Sigmoid colon (tissue), 6 donors: ENCODE measurements at regions not wholly inside any gene's neighbourhood (a gene's known extent, or its start where the extent isn't known, plus 50 kb on each side); places are given as distances from the start of the nearest gene placed in this dataset.
"Not testable (repeated sequence)": the region's sequence is repeated elsewhere in the genome, so short reads cannot be mapped to it uniquely, and the experiment has no call there.

Source experiments
- DNase-seq: peaks from one replicate; pipeline ENCODE4 v3.0.0-alpha.2; 2019
- H3K27ac ChIP-seq, 4 donors: fragments of 200-600 bp; sonication (generic); one replicate each; pipeline ENCODE4 v1.5.1; 2016 to 2019; ENCODE audit warnings: mild to moderate bottlenecking in 1 of 4
- H3K27me3 ChIP-seq, 3 donors: fragments of 200-600 bp; sonication (generic); one replicate each; pipeline ENCODE4 v1.5.1; 2019; ENCODE audit warnings: mild to moderate bottlenecking in 1 of 3
- H3K36me3 ChIP-seq, 4 donors: fragments of 200-600 bp; sonication (generic); one replicate each; pipeline ENCODE4 v1.5.1; 2016 to 2019
- H3K4me1 ChIP-seq, 4 donors: fragments of 200-600 bp; sonication (generic); one replicate each; pipeline ENCODE4 v1.5.1; 2017 to 2019
- H3K4me3 ChIP-seq, 4 donors: fragments of 200-600 bp; sonication (generic); one replicate each; pipeline ENCODE4 v1.5.1; 2017 to 2019; ENCODE audit warnings: mild to moderate bottlenecking in 2 of 4, moderate library complexity in 1 of 4
- H3K9me3 ChIP-seq, 4 donors: fragments of 200-600 bp in 3 of 4; sonication (generic) in 3 of 4; one replicate each; pipeline versions ENCODE4 v1.5.1 to v1.6.1; 2013 to 2019
- CTCF ChIP-seq, 4 experiments: fragments of 450-650 bp in 3 of 4; fragments of 200-600 bp in 1 of 4; IDR thresholded peaks; one replicate each; pipeline ENCODE4 v1.5.1; 2016 to 2019; ENCODE audit warnings: antibody characterized with exemption in 4 of 4, mild to moderate bottlenecking in 3 of 4, moderate library complexity in 2 of 4
- EP300 ChIP-seq, 4 donors: sonication (generic); formaldehyde crosslinking; IDR thresholded peaks; one replicate each; pipeline ENCODE4 v1.6.1; 2017; ENCODE audit warnings: antibody characterized with exemption in 4 of 4
- POLR2A ChIP-seq, 2 donors: fragments of 450-650 bp; IDR thresholded peaks; one replicate each; pipeline ENCODE4 v1.6.1; 2016; ENCODE audit warnings: antibody characterized with exemption in 2 of 2, mild to moderate bottlenecking in 2 of 2, moderate library complexity in 2 of 2
- POLR2AphosphoS5 ChIP-seq, 4 donors: sonication (generic); formaldehyde crosslinking; IDR thresholded peaks; one replicate each; pipeline ENCODE4 v1.6.1; 2017; ENCODE audit warnings: antibody characterized with exemption in 4 of 4
- WGBS, 2 donors: extraction: QIAGEN DNeasy Blood & Tissue Kit; methylation state at CpG; one replicate each; pipeline ENCODE4 v1.1.7; 2013; 5-methylcytosine and 5-hydroxymethylcytosine counted together
- intact Hi-C: fragments of 100-400 bp; cut with DNase I; formaldehyde crosslinking; loops from one replicate; pipeline ENCODE4 v1.15.1; 2023
- donor health status: healthy with polysubstance abuse.
- donor health status: healthy.

GRCh38 chr14:45766247-45766646 lies 513.2 kb upstream of the MIS18BP1 start:
- Histone ChIP-seq H3K4me1 (peaks cover 0 to 8% (median 3%) of the 10 kb centered on the region in 4 donors), H3K27ac (no peak overlapping the region), H3K9me3 (peaks cover 0 to 2% (median 0%) of the 10 kb centered on the region in 4 donors), H3K4me3 (no peak overlapping the region), H3K36me3 (no peaks in the 10 kb centered on the region), H3K27me3 (no peaks in the 10 kb centered on the region)
- intact Hi-C loops, result no loop called here
- no peak for DNase-seq
- TF ChIP-seq POLR2AphosphoS5 (IDR thresholded peaks at IDR 0.05) (no peak), CTCF (IDR thresholded peaks at IDR 0.05) (no peak), POLR2A (IDR thresholded peaks at IDR 0.05) (no peak), EP300 (IDR thresholded peaks at IDR 0.05) (no peak)
- WGBS, 2 donors, result 95 to 97% methylated on average over 2 of the region's 2 CpGs

GRCh38 chr14:45757655-45758054 lies 504.7 kb upstream of the MIS18BP1 start:
- DNase-seq, result no peak
- Histone ChIP-seq H3K27ac (no peak overlapping the region), H3K4me1 (no peaks in the 10 kb centered on the region), H3K36me3 (no peaks in the 10 kb centered on the region), H3K9me3 (peaks cover 0 to 4% (median 0%) of the 10 kb centered on the region in 4 donors), H3K27me3 (no peaks in the 10 kb centered on the region), H3K4me3 (no peak overlapping the region)
- WGBS, 2 donors, result 63 to 74% methylated on average over 4 of the region's 4 CpGs
- intact Hi-C loops, result no loop called here
- TF ChIP-seq CTCF (IDR thresholded peaks at IDR 0.05) (no peak), POLR2A (IDR thresholded peaks at IDR 0.05) (no peak), EP300 (IDR thresholded peaks at IDR 0.05) (no peak), POLR2AphosphoS5 (IDR thresholded peaks at IDR 0.05) (no peak)

- H3K4me1 ChIP-seq, H3K4me3 ChIP-seq, DNase-seq, H3K27ac ChIP-seq, intact Hi-C loops, H3K9me3 ChIP-seq, H3K36me3 ChIP-seq, H3K27me3 ChIP-seq: not testable (repeated sequence)
- 96% methylated on average over 2 of the region's 2 CpGs for whole genome bisulfite sequencing, 2 donors
These were observed 503.4 kb upstream of the MIS18BP1 start for GRCh38 chr14:45756412-45756811.

- H3K4me1 ChIP-seq, result no peaks in the 10 kb centered on the region
- intact Hi-C loops, result no loop called here
- no peak for TF ChIP-seq POLR2A (IDR thresholded peaks at IDR 0.05)
- TF ChIP-seq EP300 (IDR thresholded peaks at IDR 0.05), result no peak
- no peak for TF ChIP-seq CTCF (IDR thresholded peaks at IDR 0.05)
- no peak for TF ChIP-seq POLR2AphosphoS5 (IDR thresholded peaks at IDR 0.05)
- H3K9me3 ChIP-seq, result no peaks in the 10 kb centered on the region
- H3K4me3 ChIP-seq, result no peak overlapping the region
- no peaks in the 10 kb centered on the region for H3K36me3 ChIP-seq
- DNase-seq, result no peak
- H3K27me3 ChIP-seq, result no peaks in the 10 kb centered on the region
- WGBS, 2 donors, result 86 to 91% methylated on average over 5 of the region's 5 CpGs
- no peak overlapping the region for H3K27ac ChIP-seq
These were observed 490.9 kb upstream of the MIS18BP1 start for GRCh38 chr14:45743884-45744283.

GRCh38 chr14:45742187-45742586 lies 489.2 kb upstream of the MIS18BP1 start:
- intact Hi-C loops, result no loop called here
- DNase-seq, result no peak
- Histone ChIP-seq H3K27ac (no peak overlapping the region), H3K27me3 (no peaks in the 10 kb centered on the region), H3K4me1 (no peaks in the 10 kb centered on the region), H3K9me3 (no peaks in the 10 kb centered on the region), H3K36me3 (no peaks in the 10 kb centered on the region), H3K4me3 (no peak overlapping the region)
- TF ChIP-seq POLR2AphosphoS5 (IDR thresholded peaks at IDR 0.05), result no peak
- no peak for TF ChIP-seq POLR2A (IDR thresholded peaks at IDR 0.05)
- TF ChIP-seq CTCF (IDR thresholded peaks at IDR 0.05), result no peak
- no peak for TF ChIP-seq EP300 (IDR thresholded peaks at IDR 0.05)
